Epidermal melanocyte (primary cell): ENCODE measurements at regions not wholly inside any gene's neighbourhood (a gene's known extent, or its start where the extent isn't known, plus 50 kb on each side); places are given as distances from the start of the nearest gene placed in this dataset.
"Not testable (repeated sequence)": the region's sequence is repeated elsewhere in the genome, so short reads cannot be mapped to it uniquely, and the experiment has no call there.

ENCODE experiments used
- DNase-seq: peaks from one replicate; pipeline ENCODE4 v3.0.0; 2011; ENCODE audit warnings: low spot score; ENCODE audit not compliant: insufficient read length

DNA sequence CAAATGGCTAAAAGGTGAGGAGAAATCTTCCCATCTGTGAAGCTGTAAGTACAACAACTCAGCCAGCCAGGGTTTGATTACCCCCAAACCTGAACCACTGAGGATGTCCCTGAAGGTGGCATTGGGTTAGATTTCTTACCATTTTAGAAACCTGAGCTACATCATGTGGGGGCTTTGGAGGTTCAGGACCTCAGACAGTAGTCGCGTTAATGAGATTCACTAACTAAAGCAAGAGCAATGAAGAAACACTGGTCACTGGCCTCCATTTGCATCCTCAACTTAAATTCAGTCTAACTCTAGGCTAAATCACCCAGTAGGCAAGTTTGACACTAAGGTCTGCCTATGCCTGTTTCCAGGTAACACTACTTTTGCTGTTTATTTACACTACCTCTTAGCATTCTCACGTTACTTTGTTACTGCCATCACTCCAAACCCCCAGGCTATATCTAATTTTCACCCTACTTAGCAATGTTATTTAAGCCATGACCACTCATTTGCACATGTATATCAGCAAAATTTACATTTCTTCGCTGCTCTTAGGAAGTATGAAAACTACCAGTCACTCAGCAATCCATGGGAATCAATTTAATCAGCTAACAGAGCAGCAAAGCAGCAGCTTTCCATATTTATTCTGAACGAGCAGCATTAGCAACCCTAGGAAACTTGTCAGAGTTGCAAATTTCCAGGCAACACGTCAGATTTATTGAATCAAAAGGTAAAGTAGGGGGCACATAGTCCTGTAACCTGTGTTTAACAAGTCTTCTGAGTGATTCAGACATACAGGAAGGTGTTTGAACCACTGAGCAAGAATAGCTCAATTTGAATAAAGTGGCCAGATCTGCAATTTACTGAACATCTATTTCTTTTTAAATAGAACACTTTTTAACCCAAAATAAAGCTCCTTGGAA, 788.4 kb upstream of the SORCS1 start:
- no peak for DNase-seq

DNA sequence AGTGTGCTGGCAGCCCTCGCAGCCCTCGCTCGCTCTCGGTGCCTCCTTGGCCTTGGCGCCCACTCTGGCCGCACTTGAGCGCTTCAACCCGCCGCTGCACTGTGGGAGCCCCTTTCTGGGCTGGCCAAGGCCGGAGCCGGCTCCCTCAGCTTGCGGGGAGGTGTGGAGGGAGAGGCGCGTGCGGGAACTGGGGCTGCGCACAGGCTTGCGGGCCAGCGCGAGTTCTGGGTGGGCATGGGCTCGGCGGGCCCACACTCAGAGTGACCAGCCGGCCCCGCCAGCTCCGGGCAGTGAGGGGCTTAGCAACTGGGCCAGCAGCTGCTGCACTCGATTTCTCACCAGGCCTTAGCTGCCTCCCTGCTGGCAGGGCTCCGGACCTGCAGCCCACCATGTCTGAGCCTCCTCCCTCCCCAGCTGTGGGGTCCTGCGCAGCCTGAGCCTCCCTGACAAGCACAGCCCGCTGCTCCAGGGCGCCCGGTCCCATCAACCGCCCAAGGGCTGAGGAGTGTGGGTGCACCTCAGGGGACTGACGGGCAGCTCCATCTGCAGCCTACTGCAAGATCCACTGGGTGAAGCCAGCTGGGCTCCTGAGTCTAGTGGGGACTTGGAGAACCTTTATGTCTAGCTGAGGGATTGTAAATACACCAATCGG, 786.0 kb upstream of the SORCS1 start:
- not testable (repeated sequence) for DNase-seq

DNA sequence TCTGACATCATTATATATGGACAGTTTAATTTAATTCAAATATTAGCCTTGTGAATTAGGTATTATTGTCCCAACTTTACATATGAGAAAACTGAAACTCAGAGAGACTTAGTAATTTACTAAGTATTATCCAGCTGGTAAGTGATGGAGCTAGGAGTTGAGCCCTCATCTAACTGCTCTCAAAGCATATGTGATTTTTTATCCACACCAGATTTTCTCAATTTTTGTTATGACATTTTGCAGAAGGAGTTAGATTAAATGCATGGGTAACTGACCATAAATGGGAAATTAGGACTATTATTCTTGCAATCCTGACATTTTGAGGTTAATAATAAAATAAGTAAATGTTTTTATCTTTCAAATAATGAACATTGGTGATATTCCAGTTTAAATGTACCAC, 778.3 kb upstream of the SORCS1 start:
- DNase-seq: no peak

DNA sequence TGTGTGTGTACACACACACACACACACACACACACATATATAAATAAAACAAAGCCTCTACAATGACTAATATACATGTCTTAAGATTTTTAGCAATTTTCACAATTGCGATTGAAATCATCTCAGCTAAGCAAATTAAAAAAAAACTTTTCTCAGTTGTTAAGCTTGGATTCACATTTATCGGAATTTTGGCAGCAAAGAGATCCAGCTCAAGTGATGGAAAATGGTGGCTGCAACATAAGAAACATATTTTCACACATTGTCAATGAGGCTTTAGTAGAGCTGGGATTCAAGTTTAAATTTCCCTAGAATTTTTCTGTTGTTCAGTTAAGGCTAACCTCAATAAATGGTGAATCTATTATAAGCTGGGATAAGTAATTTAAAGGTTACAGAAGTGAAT, 768.6 kb upstream of the SORCS1 start:
- DNase-seq: no peak

DNA sequence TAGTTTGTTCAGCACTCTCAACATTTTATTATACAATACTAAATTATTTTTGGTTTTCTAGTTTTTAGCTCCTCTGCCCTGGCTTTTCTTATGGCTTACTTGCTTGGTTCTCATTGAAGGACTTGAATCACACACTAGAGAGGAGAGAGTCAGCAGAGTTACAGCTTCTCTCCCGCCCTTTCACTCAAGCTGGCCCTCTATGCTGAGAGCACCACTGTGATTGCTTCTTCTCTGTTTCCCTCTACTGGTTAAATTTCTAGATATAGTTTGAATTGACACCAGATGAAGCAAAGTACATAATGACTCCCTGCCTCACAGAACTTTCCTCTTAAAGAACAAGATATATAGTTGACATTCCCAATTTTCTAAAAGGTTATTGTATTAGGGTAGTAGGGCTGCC, 767.3 kb upstream of the SORCS1 start:
- DNase-seq: no peak

DNA sequence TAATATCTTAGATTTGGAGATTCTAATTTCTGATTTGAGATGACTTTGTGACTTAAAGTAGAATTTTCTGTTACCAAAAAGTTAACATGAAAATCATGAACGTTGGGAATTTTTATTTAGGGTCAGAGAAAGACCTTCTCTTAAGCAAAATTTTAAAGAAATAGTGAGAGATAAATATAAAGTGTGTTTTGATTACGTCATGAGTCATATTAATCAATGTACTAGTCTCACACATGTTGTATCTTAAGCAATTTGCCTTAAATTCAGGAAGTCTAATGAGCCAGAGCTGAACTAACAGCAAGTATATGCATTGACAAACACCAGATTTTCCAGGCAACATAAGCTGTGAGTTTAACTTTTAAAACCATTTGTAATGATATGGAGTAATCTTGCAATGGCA, 765.5 kb upstream of the SORCS1 start:
- DNase-seq: no peak

DNA sequence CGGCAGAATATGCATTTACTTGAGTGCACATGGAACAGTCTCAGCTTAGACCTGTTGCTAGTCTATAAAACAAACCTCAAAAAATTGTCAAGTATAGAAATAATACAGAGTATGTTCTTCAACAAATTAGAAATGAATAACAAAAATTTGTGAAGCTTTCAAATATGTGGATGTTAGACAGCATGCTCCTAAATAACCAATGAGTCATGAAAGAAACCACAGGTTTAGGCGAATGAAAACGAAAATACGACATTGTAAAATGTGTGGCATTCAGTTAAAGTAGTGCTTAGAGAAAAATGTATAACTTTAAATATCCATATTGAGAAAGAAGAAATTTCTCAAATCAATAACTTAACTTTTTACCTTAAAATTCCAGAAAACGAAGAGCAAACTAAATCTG, 760.0 kb upstream of the SORCS1 start:
- no peak for DNase-seq

DNA sequence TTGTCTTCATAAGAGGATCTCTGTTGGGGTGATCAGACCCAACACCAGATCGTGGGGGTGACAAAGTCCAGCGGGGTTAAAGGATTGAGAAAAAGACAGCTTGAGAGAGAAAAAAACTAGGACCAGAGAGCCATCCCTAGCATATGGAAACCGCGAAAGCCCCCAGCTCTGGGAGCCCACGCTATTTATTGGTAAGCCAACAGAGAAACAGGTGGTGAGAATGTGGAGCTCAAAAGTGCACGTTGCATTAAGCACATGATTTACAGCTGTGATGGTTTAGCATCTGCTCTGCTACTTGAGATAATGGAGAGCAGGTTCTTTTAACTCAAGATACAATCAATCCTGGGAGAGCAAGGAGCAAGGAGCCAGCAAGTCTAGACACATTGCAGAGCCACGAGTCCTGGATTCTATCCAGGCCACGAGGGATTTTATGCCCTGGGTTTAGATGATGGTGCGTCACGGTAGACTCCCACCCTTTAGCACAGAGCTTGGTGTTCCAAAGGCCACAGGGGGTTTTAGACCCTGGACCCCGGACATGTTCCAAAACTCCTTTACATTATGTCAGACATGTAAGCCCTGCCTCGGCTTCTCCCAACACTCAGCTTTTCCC, 755.2 kb upstream of the SORCS1 start:
- no peak for DNase-seq

DNA sequence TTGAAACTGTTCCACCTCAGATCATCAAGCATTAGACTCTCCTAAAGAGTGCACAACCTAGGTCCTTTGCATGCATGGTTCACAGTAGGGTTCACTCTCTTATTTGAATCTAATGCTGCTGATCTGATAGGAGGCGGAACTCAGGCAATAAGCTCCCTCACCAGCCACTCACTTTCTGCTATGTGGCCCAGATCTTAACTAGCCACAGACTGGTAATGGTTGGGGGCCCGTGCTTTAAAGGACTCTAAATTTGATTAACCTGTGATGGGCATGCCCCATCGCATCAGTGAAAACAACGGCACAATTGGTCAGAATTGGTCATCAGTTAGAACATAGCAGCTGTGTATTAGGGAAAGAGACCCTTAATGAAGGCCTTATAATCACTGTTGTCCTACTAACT, 753.7 kb upstream of the SORCS1 start:
- no peak for DNase-seq

DNA sequence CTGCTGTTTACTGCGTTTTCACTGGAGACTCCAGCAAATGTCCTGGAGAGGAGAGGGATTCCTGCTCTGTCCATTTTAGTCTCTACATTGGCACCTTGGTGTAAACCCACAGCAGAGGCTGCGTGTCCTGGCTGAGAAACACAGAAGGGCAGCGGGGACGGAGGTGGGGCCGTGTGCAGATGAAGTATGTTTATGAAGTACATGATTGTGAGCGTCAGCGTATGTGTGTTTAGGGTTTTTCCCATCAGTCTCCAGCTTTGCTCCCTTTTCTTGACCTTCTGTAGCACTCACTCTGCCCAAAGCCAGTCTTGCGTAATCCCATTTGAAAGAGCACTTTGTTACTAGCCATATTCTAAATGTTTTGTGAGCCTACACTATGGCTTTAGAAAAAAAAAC, 750.7 kb upstream of the SORCS1 start:
- no peak for DNase-seq

DNA sequence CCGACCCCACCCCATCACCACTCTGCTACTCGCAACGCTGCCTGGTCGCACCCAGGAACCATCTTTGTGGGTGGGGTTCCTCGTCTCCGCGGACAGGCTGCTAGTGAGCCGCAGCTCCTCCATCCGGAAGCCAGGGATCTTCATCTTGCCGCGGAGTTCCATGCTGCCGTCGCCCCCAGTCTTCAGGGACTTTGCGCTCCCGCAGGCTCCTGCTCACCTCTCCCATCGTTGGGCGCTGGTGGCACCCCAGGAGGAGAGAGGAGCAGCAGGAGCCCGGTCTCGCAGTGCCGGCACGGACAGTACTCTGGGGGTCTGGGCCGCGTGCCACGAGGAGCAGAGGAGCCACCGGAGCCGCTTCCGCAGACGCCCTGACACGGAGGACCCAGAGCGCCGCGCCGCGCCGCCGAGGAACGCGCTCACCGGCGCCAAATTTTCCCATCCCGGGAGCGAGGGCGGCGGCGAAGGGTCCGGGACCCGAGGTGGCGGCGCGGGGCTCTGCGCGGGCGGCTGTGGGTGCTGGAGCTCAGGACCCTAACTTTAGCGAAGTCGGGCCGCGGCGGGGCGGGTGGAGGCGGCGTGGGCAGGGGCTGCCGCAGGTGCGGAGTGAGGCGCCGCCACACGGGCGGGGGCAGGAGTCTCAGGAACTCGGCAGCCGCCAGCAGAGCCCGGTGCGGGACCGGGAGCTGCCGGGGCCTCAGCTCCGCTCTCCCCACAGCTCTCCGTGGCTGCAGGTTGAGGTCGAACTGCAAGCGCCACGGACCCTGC, 750.1 kb upstream of the SORCS1 start:
- DNase-seq: no peak

DNA sequence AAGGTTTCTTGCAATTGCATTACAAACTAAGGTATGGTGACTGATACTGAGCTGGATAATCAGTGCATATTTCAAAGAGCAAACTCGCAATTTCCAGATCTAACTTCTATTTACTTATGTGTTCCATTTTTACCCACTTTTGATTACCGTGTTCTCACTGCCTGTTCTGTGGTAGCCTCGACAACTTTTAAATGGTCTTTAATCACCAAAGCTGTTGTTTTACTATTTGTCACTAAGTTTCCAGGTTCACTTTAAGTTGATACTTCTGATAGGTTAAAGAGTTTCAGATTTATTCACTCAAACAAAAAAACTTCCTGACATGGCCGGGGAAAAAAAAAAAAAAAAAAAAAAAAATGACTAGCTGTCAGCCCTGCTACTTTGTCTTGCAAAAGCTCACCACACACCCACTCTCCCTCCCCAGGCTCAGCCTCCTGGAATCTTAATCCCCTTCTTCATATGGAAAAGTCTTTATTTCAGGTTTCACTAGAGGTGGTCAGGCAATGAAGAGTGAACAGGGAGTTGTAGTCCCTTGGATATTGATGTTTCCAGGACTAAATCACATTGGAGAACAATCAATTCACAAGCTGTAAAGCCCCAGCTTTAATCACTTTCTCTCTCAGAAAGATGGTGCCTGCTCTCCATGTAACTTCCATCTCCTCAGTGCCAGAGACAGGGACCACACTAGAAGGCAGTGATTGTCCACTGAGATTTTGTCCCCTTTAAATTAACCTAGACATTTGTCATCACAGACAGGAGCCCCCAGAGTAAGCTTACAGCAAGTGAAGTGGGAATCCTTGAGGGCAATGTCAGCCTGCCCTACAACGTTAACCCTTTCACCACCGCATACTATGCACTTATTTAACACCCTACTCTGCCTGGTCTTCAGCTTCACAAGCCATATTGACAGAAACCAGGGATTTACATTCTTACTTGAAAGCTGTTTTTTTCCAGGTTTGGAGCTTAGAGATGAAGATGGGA, 749.1 kb upstream of the SORCS1 start:
- DNase-seq: no peak

DNA sequence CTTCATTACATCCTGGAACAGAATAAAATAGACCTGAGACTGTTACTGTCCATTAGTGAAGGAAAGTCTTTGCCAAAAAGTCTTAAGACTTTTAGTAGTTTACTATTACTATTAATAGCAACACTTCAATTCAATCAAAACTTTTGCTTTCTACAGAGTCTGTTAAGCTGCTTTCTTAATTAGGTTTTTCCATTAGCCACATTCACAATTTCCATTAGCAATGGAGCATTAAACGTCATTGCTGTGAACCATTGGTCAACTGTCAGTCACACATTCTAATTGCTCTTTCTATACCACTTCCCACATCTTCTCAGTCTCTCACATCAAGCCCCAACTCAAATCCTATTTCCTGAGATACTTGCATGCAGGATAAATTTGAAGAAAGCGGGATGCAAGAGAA, 736.6 kb upstream of the SORCS1 start:
- no peak for DNase-seq

DNA sequence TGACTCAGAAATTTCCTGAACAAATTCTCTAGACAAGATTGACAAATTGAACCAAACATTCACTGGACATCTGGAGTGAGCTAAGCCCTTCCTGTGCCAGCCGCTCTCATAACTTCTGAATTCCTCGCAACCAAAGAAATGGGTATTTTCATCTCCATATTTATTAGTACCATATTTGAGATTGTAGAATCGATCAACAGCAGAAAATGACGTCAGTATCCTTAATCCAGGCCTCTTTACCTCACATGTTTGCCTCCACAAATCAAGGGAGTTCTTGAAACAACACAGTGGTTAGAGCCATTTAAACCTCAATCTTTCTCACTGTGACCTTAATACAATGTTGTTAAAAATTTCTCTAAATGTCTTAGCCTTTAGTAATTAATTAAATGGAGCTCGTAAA, 735.6 kb upstream of the SORCS1 start:
- DNase-seq: no peak

DNA sequence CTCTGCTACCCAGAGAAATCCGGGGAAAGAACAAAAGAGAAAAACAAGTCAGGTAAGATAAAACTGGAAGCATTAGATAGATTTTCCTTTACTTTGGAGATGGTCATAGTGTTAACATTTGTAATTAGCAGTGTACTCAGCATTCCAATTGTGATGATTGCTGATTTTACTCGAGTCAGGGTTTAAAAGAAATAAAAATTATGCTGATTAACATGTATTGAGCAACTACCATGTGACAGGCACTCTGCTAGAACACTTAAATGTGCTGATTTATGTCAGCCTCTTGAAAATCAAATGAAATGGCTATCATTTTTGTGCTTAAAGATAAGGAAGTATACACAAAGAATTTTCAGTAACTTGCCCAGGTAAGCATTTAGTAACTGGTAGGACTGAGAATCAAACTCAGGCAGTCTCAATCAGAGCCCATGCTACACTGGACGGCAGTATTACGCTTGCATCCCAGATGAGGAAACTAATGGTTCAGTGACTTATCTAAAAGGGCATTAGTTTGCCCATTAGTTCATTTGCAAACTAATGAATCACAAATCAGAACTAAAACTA, 735.1 kb upstream of the SORCS1 start:
- DNase-seq: no peak

DNA sequence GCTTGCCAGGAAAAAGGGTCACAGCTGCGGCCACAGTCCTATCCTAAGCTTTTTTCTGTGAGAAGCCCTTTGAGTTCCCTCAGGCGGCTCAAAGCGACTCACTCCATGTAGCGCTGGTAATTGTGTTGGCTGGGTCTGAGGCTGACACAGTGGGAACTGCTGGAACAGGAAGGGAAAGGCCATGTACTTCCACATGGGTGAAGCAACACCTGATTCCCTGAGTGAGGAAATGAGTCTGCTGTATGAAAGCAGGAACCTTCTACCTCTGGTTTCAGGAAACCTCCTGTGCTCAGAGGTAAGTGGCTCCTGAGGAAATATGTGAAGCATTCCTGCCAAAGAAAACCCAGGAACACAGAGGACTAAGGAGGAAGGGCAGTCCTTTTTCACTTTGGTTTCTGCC, 734.6 kb upstream of the SORCS1 start:
- no peak for DNase-seq

DNA sequence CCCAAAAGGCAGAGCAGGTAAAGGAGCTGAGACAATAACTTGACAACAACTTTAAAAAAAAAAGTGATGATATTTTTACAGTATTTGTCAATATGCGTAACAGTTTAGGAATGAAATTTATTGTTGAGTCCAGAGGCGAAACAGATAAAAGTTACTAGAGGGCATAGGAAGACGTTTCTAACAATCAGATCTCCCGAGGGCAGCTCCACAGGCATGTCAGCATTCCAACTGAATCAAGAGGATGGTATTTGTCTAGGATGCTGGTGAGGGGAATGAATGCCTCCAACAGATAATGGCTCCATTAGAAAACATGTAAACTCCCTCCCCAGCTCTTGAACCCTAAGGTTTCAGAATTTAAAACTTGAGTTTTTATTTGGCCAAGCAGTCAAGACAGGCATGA, 733.9 kb upstream of the SORCS1 start:
- DNase-seq: no peak

DNA sequence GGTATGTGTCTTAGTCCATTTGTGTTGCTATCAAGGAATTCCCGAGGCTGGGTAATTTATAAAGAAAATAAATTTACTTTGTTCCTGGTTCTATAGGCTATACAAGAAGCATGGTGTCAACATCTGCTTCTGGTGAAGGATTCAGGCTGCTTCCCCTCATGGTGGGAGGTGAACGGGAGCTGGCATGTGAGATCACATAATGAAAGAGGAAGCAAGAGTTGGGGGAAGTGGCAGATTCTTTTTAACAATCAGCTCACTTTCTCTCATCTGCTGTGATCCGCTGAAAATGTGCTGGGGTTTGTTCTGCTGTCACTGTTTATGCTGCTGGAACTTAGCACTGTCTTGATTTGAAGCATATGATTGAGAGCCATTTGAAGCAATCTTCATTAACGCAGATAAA, 730.0 kb upstream of the SORCS1 start:
- no peak for DNase-seq

DNA sequence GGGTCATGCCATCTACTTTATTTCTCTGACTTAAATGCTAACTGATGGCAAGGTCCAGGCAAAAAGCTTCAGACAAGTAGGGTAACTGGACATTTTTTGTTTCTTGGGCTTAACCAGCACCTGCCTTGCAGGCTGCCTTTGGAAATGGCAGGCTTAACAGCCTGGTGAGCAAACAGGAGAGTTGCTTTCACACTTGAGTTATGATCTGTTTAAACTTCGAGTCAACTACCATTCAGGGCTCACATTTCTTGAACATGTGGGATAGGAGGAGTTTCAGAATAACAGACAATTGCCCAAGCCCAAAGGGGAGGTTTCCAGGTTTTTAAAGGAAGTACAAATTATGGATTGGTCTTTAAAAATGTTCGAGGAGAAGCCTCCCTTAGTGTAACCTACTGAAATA, 724.6 kb upstream of the SORCS1 start:
- no peak for DNase-seq

DNA sequence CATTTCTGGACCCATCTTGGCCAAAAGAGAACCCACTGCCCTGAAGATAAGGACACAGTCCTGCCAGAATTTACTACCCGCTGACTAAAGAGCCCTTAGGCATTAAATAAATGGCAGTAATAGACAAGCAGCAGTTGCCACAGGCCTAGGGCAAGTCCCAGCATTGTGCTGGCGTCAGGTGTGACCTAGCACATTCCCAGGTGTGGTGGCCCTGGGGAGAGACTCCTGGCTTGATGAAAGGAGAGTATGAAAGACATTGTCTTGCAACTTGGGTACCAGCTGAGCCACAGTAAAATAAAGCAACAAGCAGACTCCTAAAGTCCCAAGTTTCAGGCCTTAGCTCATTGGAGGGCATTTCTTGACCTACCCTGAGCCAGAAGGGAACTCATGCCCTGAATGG, 715.7 kb upstream of the SORCS1 start:
- no peak for DNase-seq
